Endothelial cell of umbilical vein (primary cell): ENCODE measurements at regions not wholly inside any gene's neighbourhood (a gene's known extent, or its start where the extent isn't known, plus 50 kb on each side); places are given as distances from the start of the nearest gene placed in this dataset.
"Not testable (repeated sequence)": the region's sequence is repeated elsewhere in the genome, so short reads cannot be mapped to it uniquely, and the experiment has no call there.

ENCODE experiments used
- BruUV-seq: library from RNA; stranded (reverse); fragments of 400-500 nt; replicated peaks from 2 replicates; lab custom pipeline; 2021; lab: Mats Ljungman, UMichigan
- CTCF ChIA-PET: fragments of 300-600, 350-600 bp; sonication (Branson Sonifier 250); formaldehyde crosslinking; loops from one replicate; lab custom pipeline; 2021; ENCODE audit warnings: antibody characterized with exemption, inconsistent platforms; lab: Charles Lee
- POLR2A ChIA-PET: fragments of 300-600, 350-600 bp; sonication (Branson Sonifier 250); formaldehyde crosslinking; loops from one replicate; lab custom pipeline; 2021; ENCODE audit warnings: antibody characterized with exemption, inconsistent platforms; lab: Charles Lee
- DNase-seq: peaks from one replicate; pipeline ENCODE4 v3.0.0-alpha.2; 2011; ENCODE audit warnings: low read depth, low spot score
- FAIRE-seq: peaks from 2 replicates; lab custom pipeline; 2011; peaks lifted over from hg19 to GRCh38; lab: Jason Lieb, UNC
- H2AFZ ChIP-seq: 2 replicates; pipeline ENCODE4 v1.6.0; 2012; ENCODE audit warnings: low read depth, low read length, control low read depth, inconsistent platforms
- H3K27ac ChIP-seq: 2 replicates; pipeline ENCODE4 v1.5.1; 2011; ENCODE audit warnings: low read depth, mild to moderate bottlenecking, control low read depth, low read length, moderate library complexity; ENCODE audit not compliant: insufficient read depth
- H3K27me3 ChIP-seq, 2 experiments: 2 replicates each; pipeline versions ENCODE4 v1.6.0 to v1.6.1; 2011; ENCODE audit warnings: low read length in 2 of 2, mixed read lengths in 1 of 2; ENCODE audit not compliant: control insufficient read depth in 2 of 2, insufficient read depth in 2 of 2
- H3K36me3 ChIP-seq, 2 experiments: 2 replicates in 1 of 2; 3 replicates in 1 of 2; pipeline ENCODE4 v1.5.1; 2011; ENCODE audit warnings: low read length in 2 of 2, mild to moderate bottlenecking in 1 of 2, moderate library complexity in 1 of 2; ENCODE audit not compliant: control insufficient read depth in 2 of 2, insufficient read depth in 2 of 2; ENCODE audit errors: extremely low read depth in 1 of 2
- H3K4me1 ChIP-seq: 3 replicates; pipeline ENCODE4 v1.5.1; 2011; ENCODE audit warnings: mild to moderate bottlenecking, low read length; ENCODE audit not compliant: control insufficient read depth, insufficient read depth; ENCODE audit errors: extremely low read depth
- H3K4me2 ChIP-seq: 2 replicates; pipeline ENCODE4 v1.6.1; 2011; ENCODE audit warnings: low read length, control low read depth, mixed read lengths; ENCODE audit not compliant: insufficient read depth
- H3K4me3 ChIP-seq, 3 experiments: fragments of 200-600 bp in 1 of 3; sonication (generic), shearing (Covaris generic) in 1 of 3; replicated peaks in 1 of 3; 2 replicates each; pipeline ENCODE4 v1.5.1; 2011 to 2016; ENCODE audit warnings: control low read depth in 3 of 3, low read length in 3 of 3, mild to moderate bottlenecking in 2 of 3, inconsistent platforms in 1 of 3, low read depth in 1 of 3, moderate library complexity in 1 of 3; ENCODE audit not compliant: insufficient read depth in 1 of 3
- H3K79me2 ChIP-seq: 2 replicates; pipeline ENCODE4 v1.6.0; 2012; ENCODE audit warnings: low read length, inconsistent platforms; ENCODE audit not compliant: control insufficient read depth, insufficient read depth
- H3K9ac ChIP-seq: replicated peaks from 2 replicates; pipeline ENCODE3; 2011; ENCODE audit warnings: low read length, control low read depth; ENCODE audit not compliant: insufficient read depth; ENCODE audit errors: extremely low read depth
- H3K9me1 ChIP-seq: replicated peaks from 3 replicates; pipeline ENCODE4 v1.6.0; 2011; ENCODE audit warnings: mild to moderate bottlenecking, low read length; ENCODE audit not compliant: control insufficient read depth, insufficient read depth; ENCODE audit errors: extremely low read depth
- H3K9me3 ChIP-seq: replicated peaks from 2 replicates; pipeline ENCODE4 v1.5.1; 2012; ENCODE audit warnings: low read length, inconsistent platforms; ENCODE audit not compliant: control insufficient read depth, insufficient read depth
- H4K20me1 ChIP-seq: replicated peaks from 2 replicates; pipeline ENCODE3; 2011; ENCODE audit warnings: mild to moderate bottlenecking, low read length; ENCODE audit not compliant: control insufficient read depth, insufficient read depth; ENCODE audit errors: extremely low read depth
- MAX ChIP-seq: IDR thresholded peaks from 2 replicates; pipeline ENCODE4 v1.6.1; 2011; ENCODE audit not compliant: insufficient read depth, insufficient read length
- POLR2AphosphoS5 ChIP-seq: IDR thresholded peaks from 2 replicates; pipeline ENCODE4 v1.6.1; 2012; ENCODE audit warnings: low read depth, mild to moderate bottlenecking, control low read depth, low read length, moderate library complexity; ENCODE audit not compliant: insufficient read depth
- dilution Hi-C: fragments of 300-500 bp; cut with MboI; formaldehyde crosslinking; loops from one replicate; pipeline ENCODE4 v1.15.0; 2019; ENCODE audit warnings: low sequenced_read_pairs; ENCODE audit not compliant: extremely low pct_ligation_motif_present
- intact Hi-C: fragments of 100-400 bp; cut with micrococcal nuclease; formaldehyde crosslinking; loops from one replicate; pipeline ENCODE4 v1.10.0; 2022
- TF ChIP-seq, protein P1 (sequence below), 2 donors: IDR thresholded peaks; 1 replicate in 1 of 2; 2 replicates in 1 of 2; pipeline ENCODE4 v1.5.1; 2011; ENCODE audit warnings: low read length in 2 of 2, mild to moderate bottlenecking in 2 of 2, moderate library complexity in 2 of 2, control low read depth in 1 of 2, inconsistent platforms in 1 of 2, low read depth in 1 of 2; ENCODE audit not compliant: insufficient read depth in 1 of 2; ENCODE audit errors: extremely low read depth in 1 of 2

- Histone ChIP-seq H3K36me3 (no peaks in the 10 kb centered on the region), H2AFZ (peak overlapping the region; percentile 28)
- intact Hi-C loops = loop anchor here (2.0 kb wide), 1 partner anchor 20 kb away; no protein-coding TSS in a partner anchor
Observed at GRCh38 chr7:142478479-142479220, 220.8 kb upstream of the PRSS58 start.

GRCh38 chr7:142477801-142478200, 219.9 kb upstream of the PRSS58 start:
- H3K9me3 ChIP-seq, H3K9me1 ChIP-seq, H3K36me3 ChIP-seq, H4K20me1 ChIP-seq, H2AFZ ChIP-seq, BruUV-seq, H3K9ac ChIP-seq, H3K79me2 ChIP-seq, DNase-seq, H3K4me2 ChIP-seq, H3K27ac ChIP-seq, H3K4me3 ChIP-seq, POLR2A ChIA-PET, FAIRE-seq, dilution Hi-C loops, H3K4me1 ChIP-seq: not testable (repeated sequence)
- intact Hi-C loops = loop anchor here (2.0 kb wide), 1 partner anchor 19 kb away; no protein-coding TSS in a partner anchor
- H3K27me3 ChIP-seq = peaks cover 2 to 10% of the 10 kb centered on the region in 2 experiments
- CTCF ChIA-PET = interaction anchor here (0.6 to 3.6 kb wide), 38 partner anchors 9 to 536 kb away, joined by 3 to 33 read pairs (median 5); no protein-coding TSS in a partner anchor

More at GRCh38 chr7:142478479-142479220, 220.8 kb upstream of the PRSS58 start:
- Histone ChIP-seq H3K4me2 (no peak overlapping the region), H3K9me1 (no peaks in the 10 kb centered on the region), H3K9ac (no peak overlapping the region), H3K79me2 (no peaks in the 10 kb centered on the region), H3K4me1 (peaks cover 4% of the 10 kb centered on the region), H3K4me3 (no peak overlapping the region), H3K27me3 (peaks cover 2 to 10% of the 10 kb centered on the region in 2 experiments), H3K9me3 (no peaks in the 10 kb centered on the region), H4K20me1 (no peaks in the 10 kb centered on the region), H3K27ac (no peak overlapping the region)
- BruUV-seq = no TSS peak
- dilution Hi-C loops = no loop called here
- ChIA-PET CTCF (interaction anchor here (0.6 to 3.6 kb wide), 40 partner anchors 8 to 535 kb away, joined by 3 to 33 read pairs (median 5); no protein-coding TSS in a partner anchor), POLR2A (no interaction called here)
- DNase-seq (peak; percentile 56), FAIRE-seq (peak; percentile 98)
- TF ChIP-seq POLR2AphosphoS5 (no peak), MAX (no peak)
- TF ChIP-seq, protein P1, sequence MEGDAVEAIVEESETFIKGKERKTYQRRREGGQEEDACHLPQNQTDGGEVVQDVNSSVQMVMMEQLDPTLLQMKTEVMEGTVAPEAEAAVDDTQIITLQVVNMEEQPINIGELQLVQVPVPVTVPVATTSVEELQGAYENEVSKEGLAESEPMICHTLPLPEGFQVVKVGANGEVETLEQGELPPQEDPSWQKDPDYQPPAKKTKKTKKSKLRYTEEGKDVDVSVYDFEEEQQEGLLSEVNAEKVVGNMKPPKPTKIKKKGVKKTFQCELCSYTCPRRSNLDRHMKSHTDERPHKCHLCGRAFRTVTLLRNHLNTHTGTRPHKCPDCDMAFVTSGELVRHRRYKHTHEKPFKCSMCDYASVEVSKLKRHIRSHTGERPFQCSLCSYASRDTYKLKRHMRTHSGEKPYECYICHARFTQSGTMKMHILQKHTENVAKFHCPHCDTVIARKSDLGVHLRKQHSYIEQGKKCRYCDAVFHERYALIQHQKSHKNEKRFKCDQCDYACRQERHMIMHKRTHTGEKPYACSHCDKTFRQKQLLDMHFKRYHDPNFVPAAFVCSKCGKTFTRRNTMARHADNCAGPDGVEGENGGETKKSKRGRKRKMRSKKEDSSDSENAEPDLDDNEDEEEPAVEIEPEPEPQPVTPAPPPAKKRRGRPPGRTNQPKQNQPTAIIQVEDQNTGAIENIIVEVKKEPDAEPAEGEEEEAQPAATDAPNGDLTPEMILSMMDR (IDR thresholded peaks at IDR 0.05; ENCODE audit: extremely low read depth in 1 of 2, insufficient read depth in 1 of 2, low read depth in 1 of 2, low read length in 2 of 2) = peak; percentile 61 to 81
